NCI-H345 treated with DMSO at 0.1 percent for 48 hours (cell line): ENCODE measurements at regions not wholly inside any gene's neighbourhood (a gene's known extent, or its start where the extent isn't known, plus 50 kb on each side); places are given as distances from the start of the nearest gene placed in this dataset.
"Not testable (repeated sequence)": the region's sequence is repeated elsewhere in the genome, so short reads cannot be mapped to it uniquely, and the experiment has no call there.

ENCODE experiments used
- DNase-seq: peaks from one replicate; lab custom pipeline; 2025; ENCODE audit not compliant: unreplicated experiment; lab: John Stamatoyannopoulos, UW

DNA sequence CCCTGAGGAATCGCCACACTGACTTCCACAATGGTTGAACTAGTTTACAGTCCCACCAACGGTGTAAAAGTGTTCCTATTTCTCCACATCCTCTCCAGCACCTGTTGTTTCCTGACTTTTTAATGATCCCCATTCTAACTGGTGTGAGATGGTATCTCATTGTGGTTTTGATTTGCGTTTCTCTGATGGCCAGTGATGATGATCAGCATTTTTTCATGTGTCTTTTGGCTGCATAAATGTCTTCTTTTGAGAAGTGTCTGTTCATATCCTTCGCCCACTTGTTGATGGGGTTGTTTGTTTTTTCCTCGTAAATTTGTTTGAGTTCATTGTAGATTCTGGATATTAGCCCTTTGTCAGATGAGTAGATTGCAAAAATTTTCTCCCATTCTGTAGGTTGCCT, 223.5 kb downstream of the MAF start:
- DNase-seq: not testable (repeated sequence)

DNA sequence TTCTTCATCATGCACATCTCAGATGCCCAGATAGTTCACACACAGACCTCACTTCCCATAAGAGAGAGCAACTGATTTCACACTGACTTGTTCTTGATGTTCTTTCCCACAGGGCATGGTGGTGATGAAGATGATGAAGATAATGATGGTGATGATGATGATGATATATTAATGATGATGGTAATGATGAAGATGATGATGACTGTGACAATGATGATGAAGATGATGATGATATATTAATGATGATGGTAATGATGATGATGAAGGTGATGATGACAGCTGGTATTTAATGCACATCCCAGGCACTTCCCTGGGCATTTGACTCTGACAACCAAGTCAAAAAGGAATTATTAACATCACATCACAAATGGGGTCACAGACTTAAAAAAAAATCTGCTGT, 225.2 kb downstream of the MAF start:
- DNase-seq: no peak

DNA sequence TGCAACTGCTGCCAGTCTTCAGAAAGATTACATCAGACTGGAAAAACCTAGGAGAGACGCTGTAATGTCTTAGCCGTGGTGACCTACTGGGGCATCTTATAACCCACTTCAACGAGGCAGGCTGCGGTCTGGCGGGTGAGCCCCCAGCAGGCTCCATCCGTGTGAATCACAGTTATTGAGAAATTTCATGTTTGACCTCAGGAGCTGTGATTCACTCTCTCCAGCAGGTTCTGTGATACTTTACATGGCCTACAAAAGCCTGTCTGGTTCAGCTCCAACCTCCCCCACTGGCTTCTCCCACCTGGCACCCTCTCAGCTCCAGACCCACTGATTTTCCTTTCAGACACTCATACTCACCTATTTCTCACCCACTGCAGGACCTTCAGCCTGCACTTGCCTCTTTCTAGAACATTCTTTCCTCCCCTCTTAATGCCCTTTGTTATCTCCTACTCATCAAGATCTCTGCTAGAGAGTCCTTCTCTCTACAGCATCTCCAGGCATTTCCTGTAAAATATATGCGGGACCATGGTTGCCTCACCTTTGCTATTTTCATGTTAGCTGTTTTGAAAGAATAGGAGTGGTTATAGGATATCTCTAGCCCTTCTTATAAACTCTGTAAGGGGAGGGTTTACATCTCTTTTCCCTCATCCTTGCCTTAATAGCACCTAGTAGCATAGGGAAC, 227.9 kb downstream of the MAF start:
- no peak for DNase-seq

DNA sequence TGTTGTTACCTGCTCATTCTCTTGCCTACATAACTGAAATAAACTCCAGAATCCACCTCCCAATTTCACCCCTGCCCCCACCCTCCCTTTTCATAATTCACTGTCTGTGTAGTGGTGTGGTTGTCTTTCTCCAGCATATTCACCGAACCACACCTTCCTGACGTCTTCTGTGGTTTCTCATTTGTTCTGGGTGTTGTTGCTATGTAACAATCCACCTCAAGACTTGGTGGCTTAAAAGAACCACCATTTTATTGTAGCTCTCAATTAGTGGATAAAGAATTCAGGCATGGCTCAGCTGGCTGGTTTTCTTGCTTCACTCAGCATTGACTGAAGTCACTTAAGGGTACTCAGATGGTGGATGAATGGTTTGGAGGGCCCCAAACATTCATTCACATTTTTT, 229.8 kb downstream of the MAF start:
- DNase-seq: no peak

DNA sequence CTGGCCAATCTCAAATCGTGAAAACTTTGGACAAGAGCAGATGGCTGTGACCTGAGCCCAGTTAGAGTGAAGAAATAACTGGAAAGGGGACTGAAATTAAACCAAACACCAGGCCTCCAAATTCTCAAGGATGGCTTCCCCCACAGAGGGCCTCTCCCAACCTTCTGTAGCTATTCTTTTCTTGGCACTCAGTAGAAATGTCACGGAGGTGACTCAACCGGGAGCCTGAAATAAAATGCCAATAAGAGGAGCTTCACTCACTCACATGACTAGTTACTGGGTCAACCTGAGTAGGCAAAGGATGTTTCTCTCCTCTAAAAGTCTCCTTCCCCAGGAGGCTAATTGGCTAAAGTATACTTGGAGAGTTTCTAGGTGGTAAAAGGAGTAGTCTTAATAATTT, 230.7 kb downstream of the MAF start:
- no peak for DNase-seq

DNA sequence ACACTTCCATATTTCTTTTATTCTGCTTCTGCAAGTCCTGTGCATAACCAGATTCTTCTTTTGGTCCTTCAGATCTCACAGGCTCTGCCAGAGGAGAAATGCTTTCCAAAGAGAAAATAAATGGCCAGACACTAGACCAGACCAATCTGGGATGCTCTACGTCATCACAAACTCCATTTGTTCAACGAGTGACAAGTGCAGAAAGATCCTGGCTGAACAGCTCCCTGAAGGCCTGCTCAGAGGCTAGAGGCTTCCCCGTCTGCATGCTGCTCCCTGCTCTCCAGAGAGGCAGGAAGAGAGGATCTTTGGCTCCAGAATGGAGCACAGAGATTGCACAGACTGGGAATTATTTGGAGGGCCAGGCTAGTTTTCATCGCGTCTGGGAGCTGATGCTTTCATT, 232.7 kb downstream of the MAF start:
- DNase-seq: no peak

DNA sequence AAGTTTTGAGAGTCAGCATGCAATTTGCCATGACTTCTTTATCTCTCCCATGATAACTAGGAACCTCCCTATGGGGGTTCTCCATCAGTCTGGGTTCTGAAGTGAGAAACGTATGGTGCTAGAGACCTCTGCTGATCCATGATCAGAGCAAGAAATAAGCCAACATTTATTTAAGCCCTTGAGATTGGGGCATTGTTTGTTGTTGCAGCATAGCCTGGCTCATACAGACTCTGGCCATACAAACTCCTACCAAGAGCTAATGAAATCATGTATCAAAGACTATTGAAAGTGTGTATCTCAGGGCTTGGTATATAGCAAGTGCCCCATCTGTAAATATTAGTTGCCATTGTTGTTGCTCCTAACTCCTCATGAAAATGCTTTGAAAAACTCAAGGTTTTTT, 233.9 kb downstream of the MAF start:
- no peak for DNase-seq

DNA sequence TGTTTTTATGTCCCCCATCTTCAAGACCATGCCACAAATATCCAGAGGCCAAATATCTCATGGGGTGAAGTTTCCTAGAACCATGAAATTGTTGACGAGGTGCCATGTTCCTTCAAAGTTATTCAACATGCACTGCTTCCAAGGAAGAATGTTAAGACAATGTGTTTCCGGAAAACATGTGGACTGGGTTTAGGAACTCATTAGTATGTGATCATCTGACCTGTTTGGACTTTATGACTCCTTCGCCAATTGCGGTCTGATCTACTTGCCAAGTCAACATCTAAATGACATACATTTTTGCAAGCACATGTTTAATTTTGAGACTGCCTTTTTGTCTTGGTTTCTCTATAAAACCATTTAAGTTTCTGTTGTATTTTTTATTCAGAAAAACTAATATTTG, 234.8 kb downstream of the MAF start:
- no peak for DNase-seq

DNA sequence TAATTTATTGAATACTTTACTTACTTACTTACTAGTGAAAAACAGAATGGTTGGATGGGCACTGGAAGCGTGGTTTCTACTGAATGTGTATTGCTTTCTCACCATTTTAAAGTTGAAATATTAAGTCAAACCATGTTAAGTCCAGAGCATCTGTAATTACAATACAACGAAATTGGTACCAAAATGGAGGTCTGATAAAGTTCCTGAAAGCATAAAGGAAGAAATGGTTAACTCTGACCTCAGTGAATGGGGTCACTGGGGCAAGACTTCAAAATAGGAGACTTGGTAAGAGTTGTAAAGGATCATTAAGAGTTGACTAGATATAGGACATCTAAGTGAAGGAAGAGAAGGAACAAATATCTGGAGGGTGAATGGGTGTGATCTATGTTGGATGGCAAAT, 237.1 kb downstream of the MAF start:
- no peak for DNase-seq

DNA sequence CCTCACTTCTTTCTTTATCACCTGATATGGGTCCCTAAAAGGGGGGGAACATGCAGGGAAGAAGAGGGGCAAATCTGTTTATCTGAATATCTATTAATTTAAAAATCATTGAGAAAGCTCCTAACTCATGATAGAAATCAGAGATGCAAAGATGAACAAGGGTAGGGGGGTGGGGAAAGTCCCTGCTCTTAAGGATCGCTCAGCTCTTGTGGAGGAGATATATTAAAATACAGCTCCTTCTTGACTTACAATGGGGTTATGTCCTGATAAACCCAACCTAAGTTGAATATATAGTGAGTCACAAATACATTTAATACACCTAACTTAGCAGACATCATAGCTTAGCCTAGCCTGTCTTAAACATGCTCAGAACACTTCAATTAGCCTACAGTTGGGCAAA, 237.5 kb downstream of the MAF start:
- no peak for DNase-seq

DNA sequence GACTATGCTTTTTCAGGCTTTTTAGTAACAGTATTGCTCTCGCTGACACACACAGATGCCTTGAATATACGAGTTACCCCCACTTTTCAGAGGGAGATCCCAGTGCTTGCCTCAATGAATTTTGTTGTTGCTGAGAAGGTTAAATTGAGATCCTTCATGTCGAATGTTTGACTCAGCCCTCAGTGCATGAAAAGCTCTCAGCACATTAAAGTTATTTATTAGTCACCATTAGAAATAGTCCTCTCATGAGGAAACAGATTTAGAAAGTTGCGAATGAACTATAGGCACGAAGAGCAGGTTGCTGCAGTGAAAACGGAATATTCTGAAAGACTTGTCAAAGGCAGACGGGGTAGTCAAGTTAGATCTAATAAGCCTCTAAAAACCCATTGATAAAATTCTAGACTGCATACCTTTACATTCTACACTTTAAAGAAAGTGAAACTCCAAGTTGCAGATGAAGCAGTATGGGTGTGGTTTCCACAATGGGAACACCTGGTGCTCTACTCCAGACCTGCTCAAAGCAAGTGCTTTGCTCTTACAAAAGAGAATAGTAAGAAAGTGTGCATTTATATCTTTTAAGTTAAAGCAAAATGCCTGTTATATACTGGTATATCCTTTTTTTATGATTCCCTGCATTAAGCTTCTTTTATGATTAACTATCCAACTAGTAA, 238.1 kb downstream of the MAF start:
- no peak for DNase-seq

DNA sequence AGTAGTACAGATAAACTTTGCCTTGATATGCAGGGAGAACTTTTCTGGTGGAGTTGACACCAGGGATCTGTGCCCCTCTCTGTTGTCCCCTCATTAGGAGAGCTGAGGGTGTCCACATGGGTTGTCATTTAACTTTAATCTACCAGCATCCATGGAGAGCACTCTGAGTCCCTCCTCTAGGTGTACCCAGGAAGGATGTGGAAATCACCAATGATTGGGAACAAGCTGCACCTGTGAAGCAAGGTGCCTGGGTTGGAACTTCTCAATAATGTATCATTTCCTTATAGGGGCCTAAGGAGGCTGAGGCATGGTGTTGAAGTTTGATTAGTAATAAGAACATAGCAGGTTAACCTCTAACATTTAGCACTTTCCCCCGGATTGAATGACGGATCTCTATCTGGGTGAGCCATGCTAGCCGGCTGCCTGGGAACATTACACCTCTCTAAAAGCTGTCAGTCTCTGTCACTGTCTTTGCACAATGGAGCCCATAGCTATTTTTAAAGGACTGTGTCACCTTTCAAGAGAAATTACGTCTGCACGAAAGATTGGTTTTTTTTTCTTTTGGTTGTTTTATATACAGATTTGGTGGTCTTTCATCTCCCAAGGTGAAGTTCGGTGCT, 239.3 kb downstream of the MAF start:
- DNase-seq: no peak

DNA sequence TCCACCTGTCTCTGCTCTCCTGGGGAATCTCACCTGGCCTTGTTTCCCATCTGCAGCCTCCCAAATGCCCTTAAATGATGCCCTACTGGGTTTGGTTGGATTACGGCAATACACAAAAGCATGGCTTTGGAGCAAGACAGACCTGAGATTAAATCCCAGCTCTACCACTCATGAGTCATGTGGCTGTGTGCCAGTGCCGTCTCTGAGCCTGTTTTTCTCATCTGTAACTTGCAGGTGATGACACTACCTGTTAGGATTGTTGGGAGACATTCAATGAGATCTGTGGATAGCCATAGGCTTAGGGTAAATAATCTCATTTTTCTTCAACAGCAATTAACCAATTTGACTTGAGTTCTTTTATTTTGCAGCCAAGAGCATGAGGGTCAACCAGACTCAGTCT, 240.3 kb downstream of the MAF start:
- DNase-seq: no peak

DNA sequence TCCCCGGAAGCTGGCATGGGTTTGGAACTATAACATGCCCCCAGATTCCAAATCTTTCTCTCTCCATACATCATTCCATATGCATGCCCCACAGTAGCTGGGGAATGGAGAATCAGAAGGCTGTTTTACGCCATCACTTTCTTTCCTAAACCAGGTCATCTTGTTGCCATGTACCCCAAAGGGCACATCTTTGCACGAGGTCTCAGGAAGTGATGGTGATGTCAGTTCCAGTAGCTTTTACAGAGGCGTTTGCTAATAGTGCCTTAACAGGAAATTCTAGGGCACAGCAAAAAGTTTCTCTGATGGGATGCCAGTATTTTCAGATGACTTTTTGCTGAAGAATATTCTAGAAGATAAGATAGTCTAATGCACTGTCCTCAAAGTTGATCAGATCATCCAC, 241.5 kb downstream of the MAF start:
- no peak for DNase-seq

DNA sequence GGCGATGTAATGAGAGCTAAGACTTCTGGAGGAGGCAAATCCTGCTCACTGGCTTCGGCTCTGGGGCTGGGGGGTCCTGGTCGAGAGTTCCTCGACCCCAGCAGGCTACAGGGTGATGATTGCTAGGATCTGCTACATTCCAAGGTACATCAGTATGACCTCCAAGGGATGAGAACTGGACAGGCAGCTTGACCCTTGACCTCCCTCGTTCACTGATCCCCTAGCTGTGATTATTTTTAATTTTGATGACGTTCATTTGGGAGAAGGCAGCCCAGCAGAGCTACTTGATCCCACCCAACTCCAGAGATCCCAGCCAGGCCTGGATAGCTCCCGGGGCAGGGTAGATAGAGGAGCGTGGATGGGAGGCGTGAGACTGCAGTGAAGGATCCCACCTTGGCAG, 242.3 kb downstream of the MAF start:
- no peak for DNase-seq

DNA sequence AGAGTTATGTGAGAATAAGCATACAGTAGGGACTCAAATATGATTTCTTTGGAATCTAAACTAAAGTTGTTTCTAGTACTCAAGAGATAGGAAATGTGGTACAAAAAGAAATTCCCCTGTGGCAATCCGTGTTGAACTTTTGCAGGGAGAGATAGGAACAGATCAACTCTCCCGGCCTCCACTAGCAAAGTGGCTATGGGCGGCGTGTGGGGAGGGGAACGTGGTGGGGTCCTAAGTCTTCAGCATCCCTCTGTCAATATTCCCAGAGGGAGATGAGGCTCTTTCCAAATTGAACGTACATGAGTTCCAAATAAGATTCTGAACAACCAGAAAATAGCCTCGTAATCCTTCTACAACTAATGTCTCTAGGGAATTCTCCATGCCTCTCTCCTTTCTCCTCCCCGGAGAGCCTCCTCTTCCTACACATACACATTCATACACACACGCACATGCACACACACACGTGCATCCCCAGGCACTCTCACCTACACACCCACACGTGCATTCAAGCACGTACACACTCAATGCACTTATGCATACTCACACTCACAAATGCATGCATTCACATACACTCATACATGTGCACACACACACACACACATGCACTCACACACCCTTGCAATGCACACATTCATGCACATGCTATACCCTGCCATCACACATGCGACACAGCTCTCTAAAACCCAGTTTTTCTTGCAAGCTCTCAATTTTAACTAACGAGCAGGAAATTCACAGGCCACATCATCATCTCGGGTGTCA, 244.8 kb downstream of the MAF start:
- DNase-seq: no peak

DNA sequence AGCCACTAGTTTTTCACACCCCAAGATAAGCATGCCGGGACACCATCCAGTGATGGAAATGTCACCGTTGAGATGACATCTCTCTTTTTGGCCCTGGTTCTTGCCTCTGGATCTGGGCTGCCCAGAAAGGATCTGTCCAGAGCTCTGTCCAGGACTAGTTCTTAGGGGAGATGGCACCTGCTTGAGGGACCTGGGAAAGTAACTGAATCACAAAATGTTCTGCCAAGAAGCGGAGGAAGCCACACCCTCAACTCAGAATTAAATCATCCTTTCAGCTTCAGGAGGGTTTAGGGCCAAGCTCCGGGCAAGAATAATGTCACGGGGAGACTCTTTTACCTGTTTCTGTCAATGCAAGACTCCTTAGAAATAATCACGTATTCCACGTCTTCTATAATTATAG, 248.6 kb downstream of the MAF start:
- no peak for DNase-seq

DNA sequence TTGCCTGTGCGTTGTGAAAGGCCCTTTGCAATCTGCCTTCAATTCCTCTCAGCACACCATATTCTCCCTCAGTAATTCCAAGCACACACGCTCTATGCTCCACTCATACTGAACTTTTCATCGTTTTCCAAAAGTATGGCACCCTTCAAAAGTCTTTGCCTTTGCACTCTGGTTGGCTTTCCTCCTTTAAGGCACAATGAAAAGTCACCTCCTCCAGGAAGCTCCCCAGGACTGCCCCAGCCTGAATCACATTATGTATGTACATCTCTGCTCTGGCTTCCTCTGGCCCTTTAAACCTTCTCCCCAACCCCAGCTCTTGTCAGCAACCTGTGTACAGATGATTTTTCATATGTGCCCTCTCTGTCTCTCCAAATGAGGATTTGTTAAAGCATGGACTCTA, 250.7 kb downstream of the MAF start:
- no peak for DNase-seq

DNA sequence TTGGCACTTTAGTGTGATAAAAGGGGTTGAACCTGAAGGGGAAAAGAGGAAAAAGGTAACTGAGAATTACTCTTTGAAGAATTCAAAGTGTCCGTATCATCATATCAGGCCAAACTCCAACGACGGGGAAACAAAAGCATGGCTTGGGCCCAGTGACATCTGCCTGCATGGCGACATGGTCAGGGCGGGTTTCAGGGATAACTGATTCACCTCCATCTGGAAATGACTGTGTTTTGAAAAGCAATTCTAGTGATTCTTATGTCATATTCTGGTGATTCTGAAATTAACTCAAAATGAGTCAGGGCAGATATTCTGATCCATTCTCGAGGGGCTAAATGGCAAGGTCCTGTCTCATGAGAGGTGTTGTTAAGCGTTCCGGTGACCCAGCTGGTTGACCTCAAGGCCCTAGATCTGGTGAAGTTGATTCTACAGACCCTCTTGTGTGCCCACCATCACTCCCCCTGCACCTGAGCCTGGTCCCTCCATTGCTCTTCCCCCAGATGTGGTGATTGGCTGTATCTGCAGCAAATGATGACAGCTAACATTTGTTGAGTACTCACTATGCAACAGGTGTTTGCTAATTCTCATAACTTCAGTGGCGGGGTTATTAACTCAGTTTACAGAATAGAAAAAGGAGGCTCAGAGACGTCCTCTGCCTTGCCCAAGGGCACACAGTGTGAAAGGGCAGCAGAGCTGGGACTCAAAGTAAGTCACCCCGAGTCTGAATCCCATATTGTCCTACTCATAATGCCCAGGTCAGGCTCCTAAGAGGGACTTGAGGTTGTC, 251.8 kb downstream of the MAF start:
- DNase-seq: no peak

DNA sequence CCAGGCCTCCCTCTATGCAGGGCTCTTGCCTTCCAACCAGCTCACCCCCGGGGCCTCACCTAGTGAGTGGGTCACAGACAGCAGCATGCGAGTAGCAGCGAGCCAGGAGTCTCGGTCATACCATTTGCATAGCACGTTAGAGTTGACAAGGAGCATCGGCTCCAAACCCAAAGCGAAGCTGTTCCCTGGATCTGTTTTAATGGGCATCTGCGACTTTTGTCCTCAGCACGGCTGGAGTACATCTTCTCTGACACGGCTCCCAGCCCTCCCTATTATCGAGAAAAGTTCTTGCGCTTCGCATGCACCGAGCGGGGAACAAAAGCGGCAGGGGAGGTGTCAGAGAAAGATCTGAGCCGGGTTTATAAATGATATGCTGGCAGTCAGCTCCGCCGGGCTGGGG, 253.3 kb downstream of the MAF start:
- no peak for DNase-seq

DNA sequence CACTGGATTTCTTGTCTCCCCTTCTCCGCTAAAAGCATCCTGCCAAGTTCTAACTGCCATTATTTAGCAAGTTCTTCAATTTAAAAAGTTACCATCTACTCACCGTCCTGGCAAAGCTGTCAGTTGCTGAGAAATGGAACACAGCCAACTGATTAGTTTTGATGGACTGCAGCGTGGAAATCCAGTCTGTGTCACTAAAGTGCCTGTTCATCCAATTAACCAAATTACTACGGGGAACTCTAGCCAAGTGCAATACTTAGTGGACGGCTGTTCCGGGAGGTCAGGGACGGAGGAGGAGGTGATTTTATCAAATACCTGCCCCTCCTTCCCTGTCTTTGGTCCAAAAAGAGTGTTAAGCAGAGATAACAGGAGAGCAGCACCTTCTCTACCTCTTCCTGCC, 260.7 kb downstream of the MAF start:
- DNase-seq: no peak
